HCT116 (cell line): ENCODE measurements at regions not wholly inside any gene's neighbourhood (a gene's known extent, or its start where the extent isn't known, plus 50 kb on each side); places are given as distances from the start of the nearest gene placed in this dataset.

Experiments used
- ATAC-seq: fragments of 200-7000 bp; cut with Tn5 transposase; 2 replicates; pipeline ENCODE4 v1.9.1; 2020; ENCODE audit warnings: mild to moderate bottlenecking, moderate library complexity
- BruUV-seq: library from RNA; stranded (reverse); fragments of 400-500 nt; replicated peaks from 2 replicates; lab custom pipeline; 2021; lab: Mats Ljungman, UMichigan
- CTCF ChIA-PET: fragments of 300-600 bp; sonication (Branson Sonifier 250); formaldehyde crosslinking; loops from one replicate; lab custom pipeline; 2021; ENCODE audit warnings: antibody characterized with exemption; lab: Charles Lee
- POLR2A ChIA-PET: fragments of 300-600, 350-600 bp; sonication (Branson Sonifier 250); formaldehyde crosslinking; loops from one replicate; lab custom pipeline; 2021; ENCODE audit warnings: antibody characterized with exemption; lab: Charles Lee
- RAD21 ChIA-PET, 2 experiments: fragments of 300-600 bp; sonication (Branson Sonifier 250); formaldehyde crosslinking; loops; one replicate each; lab custom pipeline; 2023; ENCODE audit warnings: low total read pairs in 2 of 2; ENCODE audit not compliant: uncharacterized antibody in 2 of 2, unreplicated experiment in 2 of 2, low non-redundant PET in 1 of 2; lab: Charles Lee
- DNase-seq: peaks from one replicate; pipeline ENCODE4 v3.0.0-alpha.2; 2010; ENCODE audit warnings: low read depth, low spot score
- H2AFZ ChIP-seq: fragments of 200-600 bp; shearing (Covaris generic), sonication (generic); 2 replicates; pipeline ENCODE4 v1.6.1; 2017; ENCODE audit warnings: low read depth, mixed run types, mixed read lengths, antibody characterized with exemption, low read length; ENCODE audit not compliant: poor library complexity, severe bottlenecking
- H3K27ac ChIP-seq: 2 replicates; pipeline ENCODE4 v1.5.1; 2012; ENCODE audit warnings: low read depth, low read length
- H3K27me3 ChIP-seq: fragments of 200-600 bp; sonication (generic); 2 replicates; pipeline ENCODE4 v1.6.1; 2016; ENCODE audit warnings: mixed run types, low read length, mixed read lengths; ENCODE audit not compliant: insufficient read depth
- H3K36me3 ChIP-seq, 2 experiments: fragments of 200-500 bp in 1 of 2; fragments of 200-600 bp in 1 of 2; sonication (Bioruptor generic) in 1 of 2; sonication (generic) in 1 of 2; 2 replicates each; pipeline versions ENCODE4 v1.5.1 to v1.6.1; 2014 to 2016; ENCODE audit warnings: low read length in 2 of 2, inconsistent platforms in 1 of 2, mixed read lengths in 1 of 2, mixed run types in 1 of 2; ENCODE audit not compliant: insufficient read depth in 2 of 2, control insufficient read depth in 1 of 2
- H3K4me1 ChIP-seq, 2 experiments: fragments of 200-600 bp in 1 of 2; sonication (generic) in 1 of 2; 2 replicates each; pipeline versions ENCODE4 v1.5.1 to v1.6.1; 2012 to 2017; ENCODE audit warnings: low read length in 2 of 2, inconsistent platforms in 1 of 2, mild to moderate bottlenecking in 1 of 2, mixed read lengths in 1 of 2, mixed run types in 1 of 2, moderate library complexity in 1 of 2; ENCODE audit not compliant: insufficient read depth in 2 of 2, control insufficient read depth in 1 of 2
- H3K4me2 ChIP-seq: fragments of 200-600 bp; sonication (generic); 2 replicates; pipeline ENCODE4 v1.6.1; 2017; ENCODE audit warnings: mixed run types, low read length, mixed read lengths
- H3K4me3 ChIP-seq, 2 experiments: fragments of 200-600 bp in 1 of 2; sonication (generic) in 1 of 2; replicated peaks in 1 of 2; 2 replicates each; pipeline ENCODE4 v1.5.1; 2011 to 2016; ENCODE audit warnings: low read length in 2 of 2, control low read depth in 1 of 2, low read depth in 1 of 2, mild to moderate bottlenecking in 1 of 2, mixed read lengths in 1 of 2, mixed run types in 1 of 2
- H3K79me2 ChIP-seq: fragments of 200-600 bp; sonication (generic); 2 replicates; pipeline ENCODE4 v1.6.1; 2017; ENCODE audit warnings: mild to moderate bottlenecking, mixed run types, low read length, moderate library complexity, mixed read lengths; ENCODE audit not compliant: insufficient read depth
- H3K9ac ChIP-seq: fragments of 200-600 bp; sonication (generic); 2 replicates; pipeline ENCODE4 v1.6.1; 2016; ENCODE audit warnings: low read length, mixed read lengths
- H3K9me2 ChIP-seq: fragments of 200-600 bp; sonication (generic), shearing (Covaris generic); 2 replicates; pipeline ENCODE4 v1.6.1; 2017; ENCODE audit warnings: mixed run types, mild to moderate bottlenecking, moderate library complexity; ENCODE audit not compliant: insufficient read depth
- H3K9me3 ChIP-seq, 2 experiments: fragments of 200-500 bp in 1 of 2; fragments of 200-600 bp in 1 of 2; sonication (Bioruptor generic) in 1 of 2; sonication (generic) in 1 of 2; 2 replicates each; pipeline ENCODE4 v1.6.1; 2014 to 2017; ENCODE audit warnings: low read length in 2 of 2, mixed read lengths in 2 of 2, inconsistent platforms in 1 of 2, low read depth in 1 of 2, mild to moderate bottlenecking in 1 of 2, mixed run types in 1 of 2, moderate library complexity in 1 of 2; ENCODE audit not compliant: control insufficient read depth in 1 of 2, insufficient read depth in 1 of 2
- H4K20me1 ChIP-seq: fragments of 200-600 bp; sonication (generic), shearing (Covaris generic); 2 replicates; pipeline ENCODE4 v1.6.1; 2017; ENCODE audit warnings: mixed run types, mild to moderate bottlenecking, moderate library complexity; ENCODE audit not compliant: insufficient read depth
- CBX3 ChIP-seq: IDR thresholded peaks from 2 replicates; pipeline ENCODE4 v1.6.1; 2012; ENCODE audit warnings: low read depth
- EGR1 ChIP-seq: IDR thresholded peaks from 2 replicates; pipeline ENCODE4 v1.6.1; 2012; ENCODE audit warnings: low read depth
- EZH2 ChIP-seq: fragments of 200-600 bp; sonication (generic); IDR thresholded peaks from 2 replicates; pipeline ENCODE4 v1.6.1; 2017; ENCODE audit warnings: antibody characterized with exemption, mixed run types
- EZH2phosphoT487 ChIP-seq: fragments of 200-600 bp; IDR thresholded peaks from 2 replicates; pipeline ENCODE4 v1.6.1; 2018; ENCODE audit warnings: antibody characterized with exemption, borderline replicate concordance
- POLR2A ChIP-seq: IDR thresholded peaks from 2 replicates; pipeline ENCODE4 v1.7.0; 2011; ENCODE audit warnings: borderline replicate concordance; ENCODE audit not compliant: insufficient read depth, insufficient read length; ENCODE audit errors: extremely low read depth
- POLR2AphosphoS5 ChIP-seq: IDR thresholded peaks from 2 replicates; pipeline ENCODE4 v1.6.1; 2011; ENCODE audit warnings: mild to moderate bottlenecking, low read depth, low read length, moderate library complexity
- RAD21 ChIP-seq: IDR thresholded peaks from 2 replicates; pipeline ENCODE4 v1.6.1; 2012; ENCODE audit warnings: low read depth, mild to moderate bottlenecking
- SIN3A ChIP-seq: IDR thresholded peaks from 2 replicates; pipeline ENCODE4 v1.6.1; 2012; ENCODE audit warnings: low read depth
- TCF7L2 ChIP-seq: IDR thresholded peaks from 2 replicates; pipeline ENCODE4 v1.7.0; 2011; ENCODE audit warnings: borderline replicate concordance, inconsistent platforms; ENCODE audit not compliant: insufficient read depth, insufficient read length; ENCODE audit errors: extremely low read depth
- YY1 ChIP-seq: IDR thresholded peaks from 2 replicates; pipeline ENCODE4 v1.6.1; 2011; ENCODE audit warnings: low read length, low read depth, moderate library complexity, mild to moderate bottlenecking; ENCODE audit not compliant: insufficient replicate concordance; ENCODE audit errors: extremely low read depth
- ZFX ChIP-seq: fragments of 450-650 bp; IDR thresholded peaks from 2 replicates; pipeline ENCODE4 v1.6.1; 2017
- ZNF274 ChIP-seq: fragments of 200-500 bp; sonication (Bioruptor generic); IDR thresholded peaks from 2 replicates; pipeline ENCODE4 v1.6.1; 2014; ENCODE audit warnings: mild to moderate bottlenecking, low read depth, low read length, inconsistent platforms
- intact Hi-C: fragments of 100-400 bp; cut with micrococcal nuclease; formaldehyde crosslinking; loops from 2 replicates; pipeline ENCODE4 v1.10.0; 2022
- TF ChIP-seq, protein P1 (sequence below): IDR thresholded peaks from 2 replicates; pipeline ENCODE4 v1.6.1; 2011; ENCODE audit warnings: mild to moderate bottlenecking, low read length, moderate library complexity; ENCODE audit not compliant: insufficient replicate concordance; ENCODE audit errors: extremely low read depth
- TF ChIP-seq, protein P2 (sequence below): IDR thresholded peaks from 2 replicates; pipeline ENCODE4 v1.6.1; 2012; ENCODE audit warnings: low read depth
- TF ChIP-seq, protein P3 (sequence below): IDR thresholded peaks from 2 replicates; pipeline ENCODE4 v1.6.1; 2012
- TF ChIP-seq, protein P4 (sequence below), 3 experiments: fragments of 200-600 bp in 1 of 3; sonication (generic) in 1 of 3; IDR thresholded peaks in 2 of 3; conservative IDR thresholded peaks in 1 of 3; 2 replicates each; pipeline ENCODE4 v1.5.1; 2012 to 2017; ENCODE audit warnings: low read depth in 2 of 3, low read length in 2 of 3, antibody characterized with exemption in 1 of 3, borderline replicate concordance in 1 of 3, control low read depth in 1 of 3, mild to moderate bottlenecking in 1 of 3, mixed read lengths in 1 of 3, mixed run types in 1 of 3, moderate library complexity in 1 of 3; ENCODE audit not compliant: insufficient read depth in 1 of 3

DNA sequence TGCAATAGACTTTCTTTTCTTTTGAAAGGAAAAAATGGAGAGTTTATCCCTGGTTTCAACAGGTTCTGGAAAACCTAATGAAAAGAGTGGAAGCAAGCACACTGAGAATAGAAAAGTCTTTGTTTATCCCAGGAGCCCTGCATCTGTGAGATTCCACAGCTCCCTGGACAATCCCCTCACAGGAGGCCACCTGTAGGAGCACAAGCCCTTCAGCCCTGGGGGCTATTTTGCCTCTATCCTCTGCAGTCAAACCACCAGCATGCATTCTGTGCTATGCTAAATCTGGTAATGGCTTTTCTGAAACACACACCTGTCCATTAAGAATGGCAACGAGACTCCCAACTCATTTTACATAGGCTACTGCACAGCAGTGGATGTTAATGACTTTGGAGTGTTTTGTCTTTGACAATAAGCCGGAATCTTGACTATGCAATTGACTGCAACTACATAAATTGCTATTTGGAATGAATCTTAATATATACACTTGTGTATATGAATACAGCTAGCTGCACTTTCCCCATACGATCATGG is 369.4 kb downstream of the NR2F2 start:
- no peak overlapping the region for H2AFZ ChIP-seq
- H3K9me2 ChIP-seq, result no peaks in the 10 kb centered on the region
- DNase-seq (no peak), ATAC-seq (no peak)
- ChIA-PET POLR2A (no interaction called here), CTCF (no interaction called here), RAD21 (no interaction called here)
- no peaks in the 10 kb centered on the region for H4K20me1 ChIP-seq
- peaks cover 51% of the 10 kb centered on the region for H3K27me3 ChIP-seq
- no peaks in the 10 kb centered on the region for H3K79me2 ChIP-seq
- no peaks in the 10 kb centered on the region for H3K9me3 ChIP-seq
- no peak overlapping the region for H3K4me3 ChIP-seq
- H3K4me2 ChIP-seq, result no peak overlapping the region
- no TSS peak for BruUV-seq
- no peak overlapping the region for H3K27ac ChIP-seq
- TF ChIP-seq SIN3A (no peak), TCF7L2 (no peak), YY1 (no peak), ZFX (no peak), ZNF274 (no peak), EZH2 (no peak), POLR2A (no peak), EGR1 (no peak), RAD21 (no peak), POLR2AphosphoS5 (no peak), CBX3 (no peak), EZH2phosphoT487 (no peak)
- TF ChIP-seq, protein P1, sequence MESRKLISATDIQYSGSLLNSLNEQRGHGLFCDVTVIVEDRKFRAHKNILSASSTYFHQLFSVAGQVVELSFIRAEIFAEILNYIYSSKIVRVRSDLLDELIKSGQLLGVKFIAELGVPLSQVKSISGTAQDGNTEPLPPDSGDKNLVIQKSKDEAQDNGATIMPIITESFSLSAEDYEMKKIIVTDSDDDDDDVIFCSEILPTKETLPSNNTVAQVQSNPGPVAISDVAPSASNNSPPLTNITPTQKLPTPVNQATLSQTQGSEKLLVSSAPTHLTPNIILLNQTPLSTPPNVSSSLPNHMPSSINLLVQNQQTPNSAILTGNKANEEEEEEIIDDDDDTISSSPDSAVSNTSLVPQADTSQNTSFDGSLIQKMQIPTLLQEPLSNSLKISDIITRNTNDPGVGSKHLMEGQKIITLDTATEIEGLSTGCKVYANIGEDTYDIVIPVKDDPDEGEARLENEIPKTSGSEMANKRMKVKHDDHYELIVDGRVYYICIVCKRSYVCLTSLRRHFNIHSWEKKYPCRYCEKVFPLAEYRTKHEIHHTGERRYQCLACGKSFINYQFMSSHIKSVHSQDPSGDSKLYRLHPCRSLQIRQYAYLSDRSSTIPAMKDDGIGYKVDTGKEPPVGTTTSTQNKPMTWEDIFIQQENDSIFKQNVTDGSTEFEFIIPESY, result no peak
- TF ChIP-seq, protein P2, sequence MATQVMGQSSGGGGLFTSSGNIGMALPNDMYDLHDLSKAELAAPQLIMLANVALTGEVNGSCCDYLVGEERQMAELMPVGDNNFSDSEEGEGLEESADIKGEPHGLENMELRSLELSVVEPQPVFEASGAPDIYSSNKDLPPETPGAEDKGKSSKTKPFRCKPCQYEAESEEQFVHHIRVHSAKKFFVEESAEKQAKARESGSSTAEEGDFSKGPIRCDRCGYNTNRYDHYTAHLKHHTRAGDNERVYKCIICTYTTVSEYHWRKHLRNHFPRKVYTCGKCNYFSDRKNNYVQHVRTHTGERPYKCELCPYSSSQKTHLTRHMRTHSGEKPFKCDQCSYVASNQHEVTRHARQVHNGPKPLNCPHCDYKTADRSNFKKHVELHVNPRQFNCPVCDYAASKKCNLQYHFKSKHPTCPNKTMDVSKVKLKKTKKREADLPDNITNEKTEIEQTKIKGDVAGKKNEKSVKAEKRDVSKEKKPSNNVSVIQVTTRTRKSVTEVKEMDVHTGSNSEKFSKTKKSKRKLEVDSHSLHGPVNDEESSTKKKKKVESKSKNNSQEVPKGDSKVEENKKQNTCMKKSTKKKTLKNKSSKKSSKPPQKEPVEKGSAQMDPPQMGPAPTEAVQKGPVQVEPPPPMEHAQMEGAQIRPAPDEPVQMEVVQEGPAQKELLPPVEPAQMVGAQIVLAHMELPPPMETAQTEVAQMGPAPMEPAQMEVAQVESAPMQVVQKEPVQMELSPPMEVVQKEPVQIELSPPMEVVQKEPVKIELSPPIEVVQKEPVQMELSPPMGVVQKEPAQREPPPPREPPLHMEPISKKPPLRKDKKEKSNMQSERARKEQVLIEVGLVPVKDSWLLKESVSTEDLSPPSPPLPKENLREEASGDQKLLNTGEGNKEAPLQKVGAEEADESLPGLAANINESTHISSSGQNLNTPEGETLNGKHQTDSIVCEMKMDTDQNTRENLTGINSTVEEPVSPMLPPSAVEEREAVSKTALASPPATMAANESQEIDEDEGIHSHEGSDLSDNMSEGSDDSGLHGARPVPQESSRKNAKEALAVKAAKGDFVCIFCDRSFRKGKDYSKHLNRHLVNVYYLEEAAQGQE, result no peak
- TF ChIP-seq, protein P3, sequence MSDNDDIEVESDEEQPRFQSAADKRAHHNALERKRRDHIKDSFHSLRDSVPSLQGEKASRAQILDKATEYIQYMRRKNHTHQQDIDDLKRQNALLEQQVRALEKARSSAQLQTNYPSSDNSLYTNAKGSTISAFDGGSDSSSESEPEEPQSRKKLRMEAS, result no peak
- TF ChIP-seq, protein P4, sequence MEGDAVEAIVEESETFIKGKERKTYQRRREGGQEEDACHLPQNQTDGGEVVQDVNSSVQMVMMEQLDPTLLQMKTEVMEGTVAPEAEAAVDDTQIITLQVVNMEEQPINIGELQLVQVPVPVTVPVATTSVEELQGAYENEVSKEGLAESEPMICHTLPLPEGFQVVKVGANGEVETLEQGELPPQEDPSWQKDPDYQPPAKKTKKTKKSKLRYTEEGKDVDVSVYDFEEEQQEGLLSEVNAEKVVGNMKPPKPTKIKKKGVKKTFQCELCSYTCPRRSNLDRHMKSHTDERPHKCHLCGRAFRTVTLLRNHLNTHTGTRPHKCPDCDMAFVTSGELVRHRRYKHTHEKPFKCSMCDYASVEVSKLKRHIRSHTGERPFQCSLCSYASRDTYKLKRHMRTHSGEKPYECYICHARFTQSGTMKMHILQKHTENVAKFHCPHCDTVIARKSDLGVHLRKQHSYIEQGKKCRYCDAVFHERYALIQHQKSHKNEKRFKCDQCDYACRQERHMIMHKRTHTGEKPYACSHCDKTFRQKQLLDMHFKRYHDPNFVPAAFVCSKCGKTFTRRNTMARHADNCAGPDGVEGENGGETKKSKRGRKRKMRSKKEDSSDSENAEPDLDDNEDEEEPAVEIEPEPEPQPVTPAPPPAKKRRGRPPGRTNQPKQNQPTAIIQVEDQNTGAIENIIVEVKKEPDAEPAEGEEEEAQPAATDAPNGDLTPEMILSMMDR (IDR thresholded peaks at IDR 0.05 in 2 of 3, conservative IDR thresholded peaks at IDR 0.05 in 1 of 3; ENCODE audit: borderline replicate concordance in 1 of 3, insufficient read depth in 1 of 3, low read depth in 2 of 3, low read length in 2 of 3), result no peak
- intact Hi-C loops, result no loop called here
- no peak overlapping the region for H3K9ac ChIP-seq
- no peaks in the 10 kb centered on the region for H3K36me3 ChIP-seq
- no peaks in the 10 kb centered on the region for H3K4me1 ChIP-seq
